ENCODE measurements at regions not wholly inside any gene's neighbourhood (a gene's known extent, or its start where the extent isn't known, plus 50 kb on each side); places are given as distances from the start of the nearest gene placed in this dataset.

DNA sequence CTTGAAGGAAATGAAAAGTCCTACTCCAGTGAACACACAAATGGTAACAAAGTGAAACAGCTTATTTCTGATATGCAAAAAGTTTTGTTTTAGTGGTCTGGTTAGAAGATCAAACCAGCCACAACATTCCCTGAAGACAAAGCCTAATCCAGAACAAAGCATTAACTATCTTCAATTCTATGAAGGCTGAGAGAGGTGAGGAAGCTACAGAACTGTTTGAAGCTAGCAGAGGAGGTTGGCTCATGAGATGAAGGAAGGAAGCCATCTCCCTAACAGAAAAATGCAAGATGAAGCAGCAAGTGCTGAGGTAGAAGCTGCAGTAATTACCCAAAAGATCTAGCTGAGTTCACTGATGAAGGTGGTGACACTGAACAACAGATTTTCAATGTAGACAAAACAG, 168.4 kb downstream of the IGLL1 start:
- Histone ChIP-seq H3K27me3 (ENCODE audit: control insufficient read depth in 1 of 2, insufficient read depth in 2 of 2, low read length in 2 of 2) (peaks cover 1 to 31% of the 10 kb centered on the region in 2 experiments; a peak in 2 of 5 replicates), H3K4me1 (ENCODE audit: insufficient read depth, low read length) (no peaks in the 10 kb centered on the region), H3K9ac (ENCODE audit: insufficient read depth, low read depth, low read length) (no peak overlapping the region), H4K20me1 (ENCODE audit: insufficient read depth, low read length) (no peaks in the 10 kb centered on the region), H3K36me3 (replicated peaks in 1 of 2; ENCODE audit: control insufficient read depth in 1 of 2, insufficient read depth in 2 of 2, low read length in 2 of 2) (no peaks in the 10 kb centered on the region), H3K27ac (ENCODE audit: extremely low read length, insufficient read depth, low read length) (no peak overlapping the region), H3K4me2 (ENCODE audit: low read depth, low read length) (no peak overlapping the region), H3K9me3 (ENCODE audit: low read length) (no peaks in the 10 kb centered on the region), H3K79me2 (ENCODE audit: insufficient read depth, low read length) (no peaks in the 10 kb centered on the region), H3K4me3 (replicated peaks in 1 of 3; ENCODE audit: insufficient read depth in 1 of 3, low read depth in 2 of 3, low read length in 3 of 3) (no peak overlapping the region), H2AFZ (ENCODE audit: low read length) (no peak overlapping the region)
- ATAC-seq (no peak), FAIRE-seq (no peak), DNase-seq (ENCODE audit: low spot score) (no peak)
- ChIA-PET POLR2A (no interaction called here), CTCF (ENCODE audit: low intra/inter-chr PET ratio, low total read pairs) (no interaction called here)
- in situ Hi-C loops (cut with HindIII; ENCODE audit: extremely low pct_ligation_motif_present, low pct_unique_long_range_greater_than_20kb), result no loop called here
- intact Hi-C loops (cut with micrococcal nuclease; ENCODE audit: unreplicated experiment), result no loop called here
- no TSS peak for BruUV-seq (replicated peaks)
- no peak for TF ChIP-seq AHR (CRISPR knock-in tag; IDR thresholded peaks at IDR 0.05)
- TF ChIP-seq, protein P1, sequence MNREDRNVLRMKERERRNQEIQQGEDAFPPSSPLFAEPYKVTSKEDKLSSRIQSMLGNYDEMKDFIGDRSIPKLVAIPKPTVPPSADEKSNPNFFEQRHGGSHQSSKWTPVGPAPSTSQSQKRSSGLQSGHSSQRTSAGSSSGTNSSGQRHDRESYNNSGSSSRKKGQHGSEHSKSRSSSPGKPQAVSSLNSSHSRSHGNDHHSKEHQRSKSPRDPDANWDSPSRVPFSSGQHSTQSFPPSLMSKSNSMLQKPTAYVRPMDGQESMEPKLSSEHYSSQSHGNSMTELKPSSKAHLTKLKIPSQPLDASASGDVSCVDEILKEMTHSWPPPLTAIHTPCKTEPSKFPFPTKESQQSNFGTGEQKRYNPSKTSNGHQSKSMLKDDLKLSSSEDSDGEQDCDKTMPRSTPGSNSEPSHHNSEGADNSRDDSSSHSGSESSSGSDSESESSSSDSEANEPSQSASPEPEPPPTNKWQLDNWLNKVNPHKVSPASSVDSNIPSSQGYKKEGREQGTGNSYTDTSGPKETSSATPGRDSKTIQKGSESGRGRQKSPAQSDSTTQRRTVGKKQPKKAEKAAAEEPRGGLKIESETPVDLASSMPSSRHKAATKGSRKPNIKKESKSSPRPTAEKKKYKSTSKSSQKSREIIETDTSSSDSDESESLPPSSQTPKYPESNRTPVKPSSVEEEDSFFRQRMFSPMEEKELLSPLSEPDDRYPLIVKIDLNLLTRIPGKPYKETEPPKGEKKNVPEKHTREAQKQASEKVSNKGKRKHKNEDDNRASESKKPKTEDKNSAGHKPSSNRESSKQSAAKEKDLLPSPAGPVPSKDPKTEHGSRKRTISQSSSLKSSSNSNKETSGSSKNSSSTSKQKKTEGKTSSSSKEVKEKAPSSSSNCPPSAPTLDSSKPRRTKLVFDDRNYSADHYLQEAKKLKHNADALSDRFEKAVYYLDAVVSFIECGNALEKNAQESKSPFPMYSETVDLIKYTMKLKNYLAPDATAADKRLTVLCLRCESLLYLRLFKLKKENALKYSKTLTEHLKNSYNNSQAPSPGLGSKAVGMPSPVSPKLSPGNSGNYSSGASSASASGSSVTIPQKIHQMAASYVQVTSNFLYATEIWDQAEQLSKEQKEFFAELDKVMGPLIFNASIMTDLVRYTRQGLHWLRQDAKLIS (CRISPR knock-in tag; IDR thresholded peaks at IDR 0.05), result no peak
- TF ChIP-seq, protein P2, sequence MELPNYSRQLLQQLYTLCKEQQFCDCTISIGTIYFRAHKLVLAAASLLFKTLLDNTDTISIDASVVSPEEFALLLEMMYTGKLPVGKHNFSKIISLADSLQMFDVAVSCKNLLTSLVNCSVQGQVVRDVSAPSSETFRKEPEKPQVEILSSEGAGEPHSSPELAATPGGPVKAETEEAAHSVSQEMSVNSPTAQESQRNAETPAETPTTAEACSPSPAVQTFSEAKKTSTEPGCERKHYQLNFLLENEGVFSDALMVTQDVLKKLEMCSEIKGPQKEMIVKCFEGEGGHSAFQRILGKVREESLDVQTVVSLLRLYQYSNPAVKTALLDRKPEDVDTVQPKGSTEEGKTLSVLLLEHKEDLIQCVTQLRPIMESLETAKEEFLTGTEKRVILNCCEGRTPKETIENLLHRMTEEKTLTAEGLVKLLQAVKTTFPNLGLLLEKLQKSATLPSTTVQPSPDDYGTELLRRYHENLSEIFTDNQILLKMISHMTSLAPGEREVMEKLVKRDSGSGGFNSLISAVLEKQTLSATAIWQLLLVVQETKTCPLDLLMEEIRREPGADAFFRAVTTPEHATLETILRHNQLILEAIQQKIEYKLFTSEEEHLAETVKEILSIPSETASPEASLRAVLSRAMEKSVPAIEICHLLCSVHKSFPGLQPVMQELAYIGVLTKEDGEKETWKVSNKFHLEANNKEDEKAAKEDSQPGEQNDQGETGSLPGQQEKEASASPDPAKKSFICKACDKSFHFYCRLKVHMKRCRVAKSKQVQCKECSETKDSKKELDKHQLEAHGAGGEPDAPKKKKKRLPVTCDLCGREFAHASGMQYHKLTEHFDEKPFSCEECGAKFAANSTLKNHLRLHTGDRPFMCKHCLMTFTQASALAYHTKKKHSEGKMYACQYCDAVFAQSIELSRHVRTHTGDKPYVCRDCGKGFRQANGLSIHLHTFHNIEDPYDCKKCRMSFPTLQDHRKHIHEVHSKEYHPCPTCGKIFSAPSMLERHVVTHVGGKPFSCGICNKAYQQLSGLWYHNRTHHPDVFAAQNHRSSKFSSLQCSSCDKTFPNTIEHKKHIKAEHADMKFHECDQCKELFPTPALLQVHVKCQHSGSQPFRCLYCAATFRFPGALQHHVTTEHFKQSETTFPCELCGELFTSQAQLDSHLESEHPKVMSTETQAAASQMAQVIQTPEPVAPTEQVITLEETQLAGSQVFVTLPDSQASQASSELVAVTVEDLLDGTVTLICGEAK (IDR thresholded peaks at IDR 0.05), result no peak
- TF ChIP-seq, protein P2 (CRISPR knock-in tag; IDR thresholded peaks at IDR 0.05), result no peak
- TF ChIP-seq NCOA2 (CRISPR knock-in tag; IDR thresholded peaks at IDR 0.05), result no peak
- no peak for TF ChIP-seq ATF7-NPFF (CRISPR knock-in tag; IDR thresholded peaks at IDR 0.05; ENCODE audit: low read depth)
- TF ChIP-seq, protein P3, sequence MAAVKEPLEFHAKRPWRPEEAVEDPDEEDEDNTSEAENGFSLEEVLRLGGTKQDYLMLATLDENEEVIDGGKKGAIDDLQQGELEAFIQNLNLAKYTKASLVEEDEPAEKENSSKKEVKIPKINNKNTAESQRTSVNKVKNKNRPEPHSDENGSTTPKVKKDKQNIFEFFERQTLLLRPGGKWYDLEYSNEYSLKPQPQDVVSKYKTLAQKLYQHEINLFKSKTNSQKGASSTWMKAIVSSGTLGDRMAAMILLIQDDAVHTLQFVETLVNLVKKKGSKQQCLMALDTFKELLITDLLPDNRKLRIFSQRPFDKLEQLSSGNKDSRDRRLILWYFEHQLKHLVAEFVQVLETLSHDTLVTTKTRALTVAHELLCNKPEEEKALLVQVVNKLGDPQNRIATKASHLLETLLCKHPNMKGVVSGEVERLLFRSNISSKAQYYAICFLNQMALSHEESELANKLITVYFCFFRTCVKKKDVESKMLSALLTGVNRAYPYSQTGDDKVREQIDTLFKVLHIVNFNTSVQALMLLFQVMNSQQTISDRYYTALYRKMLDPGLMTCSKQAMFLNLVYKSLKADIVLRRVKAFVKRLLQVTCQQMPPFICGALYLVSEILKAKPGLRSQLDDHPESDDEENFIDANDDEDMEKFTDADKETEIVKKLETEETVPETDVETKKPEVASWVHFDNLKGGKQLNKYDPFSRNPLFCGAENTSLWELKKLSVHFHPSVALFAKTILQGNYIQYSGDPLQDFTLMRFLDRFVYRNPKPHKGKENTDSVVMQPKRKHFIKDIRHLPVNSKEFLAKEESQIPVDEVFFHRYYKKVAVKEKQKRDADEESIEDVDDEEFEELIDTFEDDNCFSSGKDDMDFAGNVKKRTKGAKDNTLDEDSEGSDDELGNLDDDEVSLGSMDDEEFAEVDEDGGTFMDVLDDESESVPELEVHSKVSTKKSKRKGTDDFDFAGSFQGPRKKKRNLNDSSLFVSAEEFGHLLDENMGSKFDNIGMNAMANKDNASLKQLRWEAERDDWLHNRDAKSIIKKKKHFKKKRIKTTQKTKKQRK (IDR thresholded peaks at IDR 0.05; ENCODE audit: low read length), result no peak
- no peak for TF ChIP-seq HOXA3 (CRISPR knock-in tag; IDR thresholded peaks at IDR 0.05)
- no peak for TF ChIP-seq TAF1 (CRISPR knock-in tag; IDR thresholded peaks at IDR 0.05)
- TF ChIP-seq ZFP36L1 (CRISPR knock-in tag; IDR thresholded peaks at IDR 0.05), result no peak
